Keratinocyte (primary cell): ENCODE measurements at regions not wholly inside any gene's neighbourhood (a gene's known extent, or its start where the extent isn't known, plus 50 kb on each side); places are given as distances from the start of the nearest gene placed in this dataset.

Source experiments
- CTCF ChIP-seq, 3 experiments: IDR thresholded peaks in 1 of 3; conservative IDR thresholded peaks in 1 of 3; optimal IDR thresholded peaks in 1 of 3; 2 replicates in 2 of 3; 3 replicates in 1 of 3; pipeline versions ENCODE3 to v1.5.1; 2011; ENCODE audit warnings: low read length in 3 of 3, mild to moderate bottlenecking in 3 of 3, moderate library complexity in 2 of 3, control low read depth in 1 of 3, inconsistent platforms in 1 of 3; ENCODE audit not compliant: insufficient read depth in 2 of 3; ENCODE audit errors: extremely low read depth in 1 of 3
- EZH2 ChIP-seq: IDR thresholded peaks from one replicate; pipeline ENCODE4 v1.6.1; 2012; ENCODE audit warnings: inconsistent platforms, mild to moderate bottlenecking, low read length, moderate library complexity

- TF ChIP-seq CTCF (optimal IDR thresholded peaks at IDR 0.05 in 1 of 3, IDR thresholded peaks at IDR 0.05 in 1 of 3, conservative IDR thresholded peaks at IDR 0.05 in 1 of 3; ENCODE audit: extremely low read depth in 1 of 3, insufficient read depth in 2 of 3, low read length in 3 of 3): no peak
- no peak for TF ChIP-seq EZH2
Observed at GRCh38 chr4:10746371-10747171, 62.0 kb upstream of the CLNK start.
